ES-I3 (cell line): ENCODE measurements at regions not wholly inside any gene's neighbourhood (a gene's known extent, or its start where the extent isn't known, plus 50 kb on each side); places are given as distances from the start of the nearest gene placed in this dataset.

Experiments used
- H3K36me3 ChIP-seq: 2 replicates; pipeline ENCODE4 v1.6.1; 2013; ENCODE audit warnings: mild to moderate bottlenecking, low read length, control low read depth, moderate library complexity; ENCODE audit not compliant: insufficient read depth
- H3K4me1 ChIP-seq: 2 replicates; pipeline ENCODE4 v1.6.1; 2013; ENCODE audit warnings: mild to moderate bottlenecking, control low read depth, low read length; ENCODE audit not compliant: insufficient read depth
- H3K9ac ChIP-seq: 2 replicates; pipeline ENCODE4 v1.6.1; 2013; ENCODE audit warnings: low read depth, mild to moderate bottlenecking, low read length, moderate library complexity
- H3K9me3 ChIP-seq: 2 replicates; pipeline ENCODE4 v1.6.1; 2013; ENCODE audit warnings: mild to moderate bottlenecking, low read length, moderate library complexity; ENCODE audit not compliant: control insufficient read depth, insufficient read depth

DNA sequence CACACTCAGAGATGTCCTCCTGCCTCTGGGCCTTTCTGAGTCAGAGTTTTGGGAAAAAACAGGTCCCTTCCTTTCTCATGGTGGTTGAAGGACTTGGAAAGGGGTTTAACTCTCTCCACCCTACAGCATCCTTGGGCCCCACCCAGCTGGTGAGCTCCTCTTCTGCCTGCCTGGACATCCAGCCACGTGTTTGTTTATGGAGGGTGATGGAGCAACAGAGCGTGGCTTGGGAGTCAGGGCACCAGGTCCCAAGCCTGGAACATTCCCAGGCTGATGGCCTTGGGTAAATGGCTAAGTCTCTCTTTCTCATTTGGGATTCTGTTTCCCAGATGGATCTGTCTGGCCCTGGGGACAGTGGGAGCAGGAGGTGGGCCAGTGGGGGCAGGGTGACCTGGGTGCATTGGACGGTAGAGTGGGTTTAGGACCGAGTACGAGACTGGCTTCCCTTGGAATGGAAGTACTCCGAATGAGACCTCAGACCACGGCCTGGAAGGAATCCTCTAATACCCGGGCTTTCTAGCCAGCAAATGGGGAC lies 141.1 kb upstream of the IRX2 start:
- no peak overlapping the region for H3K9ac ChIP-seq
- no peaks in the 10 kb centered on the region for H3K36me3 ChIP-seq
- H3K9me3 ChIP-seq, result no peaks in the 10 kb centered on the region
- H3K4me1 ChIP-seq, result no peaks in the 10 kb centered on the region

DNA sequence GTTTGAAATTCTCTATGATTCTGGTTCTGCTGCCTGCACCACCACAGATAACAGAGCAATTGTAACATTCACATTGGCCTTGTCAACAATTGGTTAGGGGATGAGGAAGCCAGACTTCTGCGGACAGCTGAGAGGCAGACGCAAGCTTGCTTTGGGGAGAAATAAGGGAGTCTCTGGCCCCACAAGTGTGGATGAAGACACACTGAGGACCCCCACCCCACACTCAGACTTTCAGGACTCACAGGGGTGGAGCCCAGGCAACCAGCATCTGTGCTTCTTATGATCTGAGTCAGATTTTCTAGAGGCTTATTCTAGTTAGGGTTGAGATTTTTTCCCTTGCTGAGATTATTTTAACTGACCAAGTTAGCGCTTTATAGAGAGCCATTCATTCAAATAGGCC lies 140.3 kb upstream of the IRX2 start:
- Histone ChIP-seq H3K36me3 (no peaks in the 10 kb centered on the region; the same call in 1 of the 2 replicates), H3K9me3 (no peaks in the 10 kb centered on the region), H3K9ac (no peak overlapping the region), H3K4me1 (0 out of 2 replicates have a peak, but pooled peaks cover 3% of the 10 kb centered on the region)

DNA sequence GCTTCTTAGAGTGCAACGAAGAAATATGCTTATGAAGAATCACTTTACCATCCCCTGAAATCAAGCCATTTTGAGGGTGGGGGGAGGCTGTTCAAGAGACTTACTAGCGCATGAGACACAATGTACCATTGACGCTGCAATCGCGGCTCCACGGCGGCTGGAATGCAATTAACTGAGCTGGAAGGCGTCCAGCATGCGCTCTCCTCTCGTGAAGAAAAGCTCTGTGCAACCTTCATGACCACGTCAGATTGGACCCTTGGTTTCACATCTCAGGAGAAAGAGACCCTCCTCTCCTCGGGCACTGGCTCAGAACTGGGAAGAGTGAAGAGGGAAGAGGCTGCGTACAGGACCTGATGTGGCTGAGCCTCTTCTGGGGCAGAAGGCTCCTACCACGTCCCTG lies 138.5 kb upstream of the IRX2 start:
- H3K9me3 ChIP-seq, result no peaks in the 10 kb centered on the region
- H3K36me3 ChIP-seq, result no peaks in the 10 kb centered on the region; the same call in 1 of the 2 replicates
- H3K4me1 ChIP-seq, result 0 out of 2 replicates have a peak, but pooled peaks cover 5% of the 10 kb centered on the region
- no peak overlapping the region for H3K9ac ChIP-seq

DNA sequence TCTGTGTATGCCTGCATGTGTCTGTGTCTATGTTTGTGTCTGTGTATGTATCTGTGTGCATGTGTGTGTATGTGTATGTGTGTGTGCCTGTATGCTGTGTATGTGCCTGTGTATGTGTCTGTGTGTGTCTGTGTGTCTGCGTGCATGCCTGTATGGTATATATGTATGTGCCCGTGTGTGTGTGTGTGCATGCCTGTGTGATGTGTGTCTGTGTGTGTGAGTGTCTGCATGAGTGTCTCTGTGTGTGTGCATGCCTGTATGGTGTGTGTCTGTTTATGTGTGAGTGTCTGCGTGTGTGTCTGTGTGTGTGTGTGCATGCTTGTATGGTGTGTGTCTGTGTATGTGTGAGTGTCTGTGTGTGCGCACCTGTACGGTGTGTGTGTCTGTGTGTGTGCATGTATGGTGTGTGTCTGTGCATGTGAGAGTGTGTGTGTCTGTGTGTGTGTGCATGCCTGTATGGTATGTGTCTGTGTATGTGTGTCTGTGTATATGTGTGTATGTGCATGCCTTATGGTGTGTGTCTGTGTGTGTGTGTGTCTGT lies 137.1 kb upstream of the IRX2 start:
- H3K4me1 ChIP-seq, result 0 out of 2 replicates have a peak, but pooled peaks cover 5% of the 10 kb centered on the region
- H3K9ac ChIP-seq, result no peak overlapping the region
- no peaks in the 10 kb centered on the region for H3K9me3 ChIP-seq
- no peaks in the 10 kb centered on the region; the same call in 1 of the 2 replicates for H3K36me3 ChIP-seq

DNA sequence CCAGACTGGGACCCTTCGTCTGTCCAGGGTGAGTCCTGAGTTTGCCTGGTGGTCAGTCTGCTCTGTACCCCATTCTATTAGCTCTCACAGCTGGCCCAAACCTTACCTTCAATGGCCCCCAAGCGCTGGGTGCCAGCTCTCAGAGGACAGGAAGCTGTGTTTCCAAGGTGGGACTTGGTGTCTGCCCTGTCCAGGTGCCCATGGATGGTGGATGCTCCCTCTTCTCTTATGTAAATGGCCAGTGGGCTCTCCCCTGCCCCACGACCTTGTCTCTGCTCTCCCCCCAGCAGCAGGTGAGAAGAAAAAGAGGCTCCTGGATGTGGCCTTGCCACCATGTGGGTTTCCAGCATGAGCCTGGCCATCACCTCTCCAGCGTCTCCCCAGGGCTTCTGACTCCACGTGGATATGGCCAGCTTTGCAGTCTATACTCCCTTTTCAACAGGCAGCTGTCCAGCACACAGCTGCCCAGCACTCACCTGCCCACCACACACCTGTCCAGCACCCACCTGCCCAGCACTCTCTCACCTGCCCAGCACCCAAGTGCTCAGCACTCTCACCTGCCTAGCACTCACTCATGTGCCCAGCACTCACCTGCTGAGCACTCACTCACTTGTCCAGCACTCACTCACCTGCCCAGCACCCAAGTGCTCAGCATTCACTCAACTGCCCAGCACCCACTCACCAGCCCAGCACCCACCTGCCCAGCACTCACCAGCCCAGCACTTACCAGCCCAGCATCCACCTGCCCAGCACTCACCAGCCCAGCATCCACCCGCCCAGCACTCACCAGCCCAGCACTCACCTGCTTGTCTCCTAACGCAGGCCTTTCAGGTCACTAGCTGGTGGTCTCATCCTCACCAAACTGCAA lies 136.2 kb upstream of the IRX2 start:
- no peaks in the 10 kb centered on the region; the same call in 1 of the 2 replicates for H3K36me3 ChIP-seq
- H3K9me3 ChIP-seq, result no peaks in the 10 kb centered on the region

DNA sequence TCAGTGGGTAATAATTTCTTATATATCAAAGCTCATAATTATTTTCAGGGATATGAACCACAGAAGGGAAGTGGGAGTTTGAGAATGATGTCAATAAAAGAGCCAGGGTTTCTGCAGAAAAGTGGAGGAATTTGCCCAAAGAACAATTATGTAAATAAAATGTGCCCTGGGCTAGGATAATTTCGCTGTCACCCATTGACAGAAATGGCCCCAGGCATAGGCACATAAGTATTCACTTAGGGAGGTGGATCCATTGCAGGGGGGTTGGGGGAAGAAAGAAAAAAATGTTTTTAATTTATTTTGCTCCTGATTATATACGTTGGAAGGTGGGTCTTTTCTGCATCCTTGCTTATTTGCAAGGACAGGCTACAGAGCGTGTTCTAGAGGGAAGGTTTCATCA lies 135.1 kb upstream of the IRX2 start:
- H3K4me1 ChIP-seq, result 0 out of 2 replicates have a peak, but pooled peaks cover 5% of the 10 kb centered on the region
- no peaks in the 10 kb centered on the region; the same call in 1 of the 2 replicates for H3K36me3 ChIP-seq
- H3K9me3 ChIP-seq, result no peaks in the 10 kb centered on the region
- no peak overlapping the region for H3K9ac ChIP-seq

More for the DNA sequence above, 136.2 kb upstream of the IRX2 start:
- 0 out of 2 replicates have a peak, but pooled peaks cover 5% of the 10 kb centered on the region for H3K4me1 ChIP-seq
- H3K9ac ChIP-seq, result no peak overlapping the region

DNA sequence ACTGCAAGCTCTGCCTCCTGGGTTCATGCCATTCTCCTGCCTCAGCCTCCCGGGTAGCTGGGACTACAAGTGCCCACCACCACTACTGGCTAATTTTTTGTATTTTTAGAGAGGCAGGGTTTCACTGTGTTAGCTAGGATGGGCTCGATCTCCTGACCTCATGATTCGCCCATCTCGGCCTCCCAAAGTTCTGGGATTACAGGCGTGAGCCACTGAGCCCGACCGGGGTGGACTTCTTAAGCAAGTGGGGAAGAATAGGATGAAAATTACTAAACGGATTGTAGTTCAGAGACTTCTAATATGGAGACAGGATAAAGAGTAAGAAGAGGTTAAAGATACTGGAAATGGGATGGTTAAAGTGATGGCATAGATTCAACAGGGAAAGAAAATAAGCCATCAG lies 132.3 kb upstream of the IRX2 start:
- Histone ChIP-seq H3K36me3 (no peaks in the 10 kb centered on the region; the same call in 1 of the 2 replicates), H3K4me1 (0 out of 2 replicates have a peak, but pooled peaks cover 5% of the 10 kb centered on the region), H3K9me3 (peaks cover 8% of the 10 kb centered on the region; the same call in 1 of the 2 replicates), H3K9ac (no peak overlapping the region)

DNA sequence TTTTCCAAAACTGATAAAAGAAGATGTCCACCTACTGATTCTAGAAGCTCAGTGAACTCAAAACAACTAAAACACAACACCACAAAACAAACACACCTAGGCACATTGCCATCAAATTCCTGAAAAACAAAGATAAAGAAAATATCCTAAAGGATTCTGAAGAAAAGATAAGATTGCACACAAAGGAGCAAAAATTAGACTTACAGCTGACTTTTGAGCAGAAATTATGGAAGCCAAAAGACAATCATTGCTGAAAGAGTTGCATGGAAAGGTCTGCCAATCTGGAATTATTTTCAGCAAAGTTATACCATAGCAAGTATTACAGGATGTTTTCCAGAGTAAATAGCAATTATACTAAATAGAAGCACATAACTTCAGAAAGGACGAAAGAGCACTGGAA lies 128.2 kb upstream of the IRX2 start:
- Histone ChIP-seq H3K4me1 (no peaks in the 10 kb centered on the region), H3K9me3 (peaks cover 8% of the 10 kb centered on the region; the same call in 1 of the 2 replicates), H3K36me3 (no peaks in the 10 kb centered on the region), H3K9ac (no peak overlapping the region)

DNA sequence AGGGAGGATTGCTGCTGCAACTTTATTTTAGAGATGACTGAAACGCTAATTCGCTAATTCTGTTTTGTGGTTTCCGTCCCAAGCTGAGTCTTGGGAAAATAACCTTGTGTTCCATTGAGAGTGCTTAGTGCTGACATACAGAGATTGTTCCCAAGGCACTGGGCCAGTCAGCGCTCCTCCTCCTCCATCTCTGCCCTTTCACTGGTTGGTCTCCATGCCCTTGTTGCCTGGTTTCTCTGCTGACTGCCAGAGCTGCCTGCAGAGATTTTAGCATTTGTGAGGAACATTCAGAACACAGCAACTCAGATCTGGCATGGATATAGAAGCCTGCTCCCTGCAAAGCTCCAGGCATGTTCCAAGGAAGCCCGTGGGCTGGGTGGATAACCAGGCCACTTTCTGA lies 126.0 kb upstream of the IRX2 start:
- Histone ChIP-seq H3K9me3 (peaks cover 8% of the 10 kb centered on the region; the same call in 1 of the 2 replicates), H3K9ac (no peak overlapping the region), H3K4me1 (no peaks in the 10 kb centered on the region), H3K36me3 (no peaks in the 10 kb centered on the region)

DNA sequence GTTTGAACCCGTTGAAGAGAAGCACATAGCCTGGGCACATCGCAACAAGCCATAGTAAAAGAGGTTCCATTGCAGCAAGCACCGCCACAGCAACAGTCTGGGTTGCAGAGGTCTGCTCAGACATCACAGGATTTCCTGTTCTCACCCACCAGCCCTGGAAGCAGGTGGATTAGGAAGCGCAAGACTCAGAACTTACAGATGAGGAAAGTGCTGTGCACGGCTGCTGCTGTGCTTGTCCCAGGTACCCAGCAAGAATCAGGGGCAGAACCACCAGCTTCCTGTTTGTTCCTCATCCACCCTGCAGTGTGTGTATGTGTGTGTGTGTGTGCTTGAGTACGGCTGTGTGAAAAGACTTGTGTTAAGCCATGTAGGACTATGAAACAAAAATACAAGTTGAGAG lies 124.7 kb upstream of the IRX2 start:
- peaks cover 8% of the 10 kb centered on the region; the same call in 1 of the 2 replicates for H3K9me3 ChIP-seq
- H3K4me1 ChIP-seq, result no peaks in the 10 kb centered on the region
- H3K9ac ChIP-seq, result no peak overlapping the region
- H3K36me3 ChIP-seq, result no peaks in the 10 kb centered on the region

DNA sequence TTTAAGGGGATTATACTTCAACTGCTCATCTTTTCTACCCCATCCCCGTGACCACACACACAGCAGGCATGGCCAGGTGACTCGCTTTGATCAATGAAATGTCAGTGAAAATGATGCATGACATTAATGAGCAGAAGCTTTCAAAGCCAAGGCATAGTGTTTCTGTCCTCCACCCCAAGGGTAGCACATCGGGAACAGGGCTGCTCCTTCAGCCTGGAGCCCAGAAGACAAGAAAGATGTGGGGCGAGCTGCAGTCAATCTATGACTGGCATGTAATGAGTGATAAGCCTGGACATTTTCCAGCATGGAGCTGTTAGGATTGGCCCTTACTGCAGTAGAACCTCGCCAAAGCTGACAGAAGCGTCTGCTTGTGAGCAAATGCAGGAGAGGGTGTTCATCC lies 122.6 kb upstream of the IRX2 start:
- no peaks in the 10 kb centered on the region for H3K4me1 ChIP-seq
- H3K9ac ChIP-seq, result no peak overlapping the region
- no peaks in the 10 kb centered on the region for H3K36me3 ChIP-seq
- peaks cover under 1% of the 10 kb centered on the region; the same call in 1 of the 2 replicates for H3K9me3 ChIP-seq

DNA sequence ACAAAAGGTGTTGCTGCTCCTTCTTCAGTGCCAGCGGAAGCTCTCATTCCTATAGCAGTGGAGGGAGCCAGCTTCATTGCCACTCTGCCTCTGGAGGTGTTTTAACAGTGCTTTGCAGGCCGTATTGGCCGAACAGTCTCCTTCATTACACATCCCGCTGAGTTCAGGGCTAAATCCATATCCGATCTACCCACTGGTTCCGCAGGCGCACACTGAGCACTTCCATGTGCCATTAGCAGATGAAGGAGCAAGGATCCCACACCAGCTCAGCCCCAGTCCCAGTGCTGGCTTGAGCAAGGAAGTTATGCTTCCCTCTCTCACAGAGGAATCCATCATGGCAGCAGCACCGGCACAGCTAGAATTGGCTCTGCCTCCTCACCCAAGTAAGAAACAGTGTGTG lies 121.2 kb upstream of the IRX2 start:
- Histone ChIP-seq H3K9ac (no peak overlapping the region), H3K4me1 (no peaks in the 10 kb centered on the region)

DNA sequence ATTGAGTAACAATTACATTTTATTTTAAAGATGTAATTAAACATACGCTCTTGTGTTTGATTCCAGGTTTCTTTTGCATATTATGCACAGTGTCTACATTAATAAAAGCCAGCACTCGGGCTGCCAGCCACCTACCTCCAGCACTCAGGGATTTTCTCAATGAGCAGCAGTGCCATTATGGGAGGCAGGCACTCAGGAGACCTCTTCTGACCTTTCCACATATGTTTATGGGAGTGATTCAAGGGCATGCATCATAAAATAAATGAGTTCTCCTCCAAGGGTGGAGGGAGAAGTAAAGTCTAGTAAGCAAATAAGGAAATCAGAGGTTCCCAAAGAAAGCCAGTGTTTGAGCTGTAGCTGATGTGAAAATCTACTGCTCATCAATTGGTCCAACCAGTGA lies 119.8 kb upstream of the IRX2 start:
- Histone ChIP-seq H3K9ac (no peak overlapping the region), H3K4me1 (no peaks in the 10 kb centered on the region), H3K9me3 (no peaks in the 10 kb centered on the region), H3K36me3 (no peaks in the 10 kb centered on the region)

More for the DNA sequence above, 121.2 kb upstream of the IRX2 start:
- Histone ChIP-seq H3K9me3 (no peaks in the 10 kb centered on the region), H3K36me3 (no peaks in the 10 kb centered on the region)

DNA sequence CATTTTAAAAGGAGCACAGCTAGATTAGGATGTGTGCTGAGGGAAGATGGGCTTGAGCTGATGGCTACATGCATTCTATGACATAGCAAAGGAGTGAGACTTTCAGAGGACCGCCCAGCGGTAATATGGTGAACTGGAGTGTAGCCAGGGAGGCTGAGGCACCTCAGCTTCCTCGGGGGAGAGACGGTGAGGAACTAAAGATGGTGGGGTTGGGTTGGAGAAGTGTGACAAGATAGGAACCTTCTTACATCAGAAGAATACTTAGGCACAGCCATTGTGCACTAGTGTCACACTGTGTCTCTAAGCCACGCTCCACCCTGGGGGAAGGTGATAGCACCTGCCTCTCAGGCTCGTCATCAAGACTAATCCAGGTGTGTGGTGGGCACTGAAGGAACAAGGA lies 118.0 kb upstream of the IRX2 start:
- H3K36me3 ChIP-seq, result no peaks in the 10 kb centered on the region
- no peaks in the 10 kb centered on the region for H3K9me3 ChIP-seq
- no peaks in the 10 kb centered on the region for H3K4me1 ChIP-seq
- no peak overlapping the region for H3K9ac ChIP-seq
